Stimulated activated CD4-positive, alpha-beta T cell treated with anti-CD3 and anti-CD28 coated beads, Interleukin-12 subunit alpha, Interleukin-12 subunit beta, amount 100 ng/mL, for 48 hours (primary cell): ENCODE measurements at regions not wholly inside any gene's neighbourhood (a gene's known extent, or its start where the extent isn't known, plus 50 kb on each side); places are given as distances from the start of the nearest gene placed in this dataset.
"Not testable (repeated sequence)": the region's sequence is repeated elsewhere in the genome, so short reads cannot be mapped to it uniquely, and the experiment has no call there.

Experiments
- DNase-seq, 3 donors: peaks; one replicate each; pipeline ENCODE4 v3.0.0-alpha.2; 2020; ENCODE audit warnings: low read depth in 2 of 3, low spot score in 1 of 3

GRCh38 chr7:119233015-119233414, 1008.5 kb downstream of the ANKRD7 start:
- DNase-seq: no peak

GRCh38 chr7:119252962-119253361, 1020.0 kb upstream of the KCND2 start:
- DNase-seq: no peak

GRCh38 chr7:119254742-119255141, 1018.2 kb upstream of the KCND2 start:
- no peak for DNase-seq

GRCh38 chr7:119256001-119256400, 1017.0 kb upstream of the KCND2 start:
- DNase-seq: no peak

- DNase-seq: no peak
Measured at GRCh38 chr7:119256446-119257131, 1016.4 kb upstream of the KCND2 start.

GRCh38 chr7:119266790-119267189, 1006.2 kb upstream of the KCND2 start:
- DNase-seq: not testable (repeated sequence)

GRCh38 chr7:119270045-119270464, 1002.9 kb upstream of the KCND2 start:
- peak in 1 of 3 donors; percentile 3 for DNase-seq

GRCh38 chr7:119270644-119271043, 1002.3 kb upstream of the KCND2 start:
- no peak for DNase-seq

- no peak for DNase-seq
Measured at GRCh38 chr7:119271147-119271779, 1001.7 kb upstream of the KCND2 start.

GRCh38 chr7:119281181-119281846, 991.7 kb upstream of the KCND2 start:
- no peak for DNase-seq

- no peak for DNase-seq
Measured at GRCh38 chr7:119283353-119283752, 989.6 kb upstream of the KCND2 start.

- no peak for DNase-seq
Measured at GRCh38 chr7:119288416-119288815, 984.6 kb upstream of the KCND2 start.

- not testable (repeated sequence) for DNase-seq
Measured at GRCh38 chr7:119300341-119300740, 972.6 kb upstream of the KCND2 start.

GRCh38 chr7:119320316-119320715, 952.7 kb upstream of the KCND2 start:
- DNase-seq: no peak

- DNase-seq: no peak
Measured at GRCh38 chr7:119329715-119330114, 943.3 kb upstream of the KCND2 start.

GRCh38 chr7:119335405-119335804, 937.6 kb upstream of the KCND2 start:
- no peak for DNase-seq

- DNase-seq: no peak
Measured at GRCh38 chr7:119341822-119342221, 931.2 kb upstream of the KCND2 start.

GRCh38 chr7:119343289-119343688, 929.7 kb upstream of the KCND2 start:
- DNase-seq: no peak

GRCh38 chr7:119344466-119344865, 928.5 kb upstream of the KCND2 start:
- no peak for DNase-seq

GRCh38 chr7:119348491-119348890, 924.5 kb upstream of the KCND2 start:
- no peak for DNase-seq

- no peak for DNase-seq
Measured at GRCh38 chr7:119350334-119350733, 922.6 kb upstream of the KCND2 start.

GRCh38 chr7:119351320-119351719, 921.7 kb upstream of the KCND2 start:
- DNase-seq: no peak
